ENCODE measurements at regions not wholly inside any gene's neighbourhood (a gene's known extent, or its start where the extent isn't known, plus 50 kb on each side); places are given as distances from the start of the nearest gene placed in this dataset.

DNA sequence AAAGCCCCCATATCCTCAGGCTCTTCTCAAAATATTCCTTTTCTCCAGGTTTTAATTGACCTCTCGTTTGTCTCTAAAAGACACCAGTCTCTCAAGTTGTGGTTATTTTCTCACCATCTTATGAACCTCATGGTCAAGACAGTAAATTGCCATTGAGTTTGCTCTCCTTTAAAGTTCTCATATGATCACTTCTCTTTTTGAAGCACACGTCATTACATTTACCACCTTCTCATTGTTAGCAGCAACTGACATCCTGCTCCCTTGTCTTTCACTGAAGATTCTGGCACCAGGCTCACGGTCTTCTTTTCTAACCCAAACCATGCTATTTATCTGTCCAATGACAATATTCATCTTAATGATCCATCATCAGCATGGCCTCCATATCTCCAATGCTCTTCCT lies 324.2 kb downstream of the TMA16 start:
- POLR2A ChIA-PET (ENCODE audit: partially characterized antibody), result no interaction called here
- Histone ChIP-seq H3K9me3 (ENCODE audit: insufficient read depth in 2 of 2, low read depth in 1 of 2, low read length in 1 of 2) (no peaks in the 10 kb centered on the region), H3K4ac (replicated peaks; ENCODE audit: insufficient read length, low read depth, low read length) (no peak overlapping the region), H2AFZ (ENCODE audit: low read length) (no peak overlapping the region), H4K8ac (ENCODE audit: extremely low read depth, insufficient read depth, low read length) (no peak overlapping the region), H2BK120ac (replicated peaks; ENCODE audit: low read depth, low read length) (no peak overlapping the region), H3K4me1 (replicated peaks in 1 of 4; ENCODE audit: control insufficient read depth in 3 of 4, insufficient read depth in 4 of 4, low read length in 3 of 4) (no peaks in the 10 kb centered on the region), H3K27ac (ENCODE audit: low read depth, low read length) (no peak overlapping the region), H3K4me2 (ENCODE audit: insufficient read depth in 1 of 2, low read depth in 2 of 2, low read length in 2 of 2) (no peak overlapping the region), H2BK5ac (ENCODE audit: low read depth, low read length) (no peak overlapping the region), H2BK12ac (ENCODE audit: low read depth, low read length) (no peak overlapping the region), H3K14ac (ENCODE audit: insufficient read length) (no peak overlapping the region), H3K79me2 (ENCODE audit: control insufficient read depth in 1 of 2, insufficient read depth in 2 of 2, low read length in 2 of 2) (no peaks in the 10 kb centered on the region), H3K18ac (ENCODE audit: extremely low read depth, low read length) (no peak overlapping the region), H3K23ac (ENCODE audit: insufficient read length) (no peak overlapping the region), H3K36me3 (ENCODE audit: control insufficient read depth in 2 of 4, insufficient read depth in 4 of 4, low read length in 3 of 4) (no peaks in the 10 kb centered on the region), H4K20me1 (replicated peaks in 1 of 2; ENCODE audit: control insufficient read depth in 1 of 2, insufficient read depth in 2 of 2, low read length in 2 of 2) (no peaks in the 10 kb centered on the region), H2BK15ac (ENCODE audit: low read length) (no peak overlapping the region), H3K56ac (replicated peaks; ENCODE audit: insufficient read length, low read depth, low read length) (no peak overlapping the region), H4K5ac (ENCODE audit: insufficient read length, low read depth, low read length) (no peak overlapping the region), H3K27me3 (replicated peaks in 1 of 4; ENCODE audit: control insufficient read depth in 3 of 4, extremely low read depth in 1 of 4, insufficient read depth in 3 of 4, low read length in 3 of 4) (no peaks in the 10 kb centered on the region), H2BK20ac (ENCODE audit: low read length) (no peak overlapping the region), H3K4me3 (ENCODE audit: extremely low read depth in 1 of 4, insufficient read depth in 2 of 4, low read depth in 3 of 4, low read length in 4 of 4) (no peak overlapping the region), H2AK5ac (ENCODE audit: low read depth, low read length) (no peak overlapping the region), H3K9ac (replicated peaks in 1 of 4; ENCODE audit: extremely low read depth in 1 of 4, low read depth in 3 of 4, low read length in 3 of 4) (no peak overlapping the region), H3K79me1 (ENCODE audit: low read depth, low read length) (no peaks in the 10 kb centered on the region), H4K91ac (replicated peaks; ENCODE audit: insufficient read length, low read length) (no peak overlapping the region), H3K23me2 (ENCODE audit: low read depth, low read length) (peaks cover 3% of the 10 kb centered on the region; the same call in 1 of the 2 replicates)
- FAIRE-seq, result no peak
- CTCF ChIA-PET (ENCODE audit: partially characterized antibody), result no interaction called here
- DNase-seq (ENCODE audit: low read depth in 1 of 2, low spot score in 2 of 2), result no peak
- 88% methylated on average over 3 of the region's 3 CpGs; no CpG with 5 or more reads in 1 of the 2 experiments for WGBS, 2 experiments (ENCODE audit: extremely low coverage in 1 of 2, insufficient coverage in 1 of 2, insufficient read length in 1 of 2, insufficient replicate concordance in 2 of 2, low coverage in 1 of 2, low lambda C conversion rate in 2 of 2, missing lambda C conversion rate in 1 of 2)
- TF ChIP-seq ASH2L (IDR thresholded peaks at IDR 0.05; ENCODE audit: low read length), result no peak
- TF ChIP-seq CBX8 (IDR thresholded peaks at IDR 0.05; ENCODE audit: borderline replicate concordance, low read depth, low read length), result no peak
- no peak for TF ChIP-seq JUN (IDR thresholded peaks at IDR 0.05; ENCODE audit: low read depth, low read length)

Data from H1 (cell line).